Uterus (tissue), 3 donors: ENCODE measurements at regions not wholly inside any gene's neighbourhood (a gene's known extent, or its start where the extent isn't known, plus 50 kb on each side); places are given as distances from the start of the nearest gene placed in this dataset.

Experiments used
- DNase-seq, 2 donors: peaks; one replicate each; pipeline ENCODE4 v3.0.0-alpha.2; 2019 to 2020
- H3K27ac ChIP-seq, 2 donors: fragments of 200-600 bp; sonication (generic); 1 replicate in 1 of 2; 2 replicates in 1 of 2; pipeline ENCODE4 v1.5.1; 2016 to 2018
- H3K27me3 ChIP-seq, 2 donors: fragments of 200-600 bp; sonication (generic); one replicate each; pipeline ENCODE4 v1.5.1; 2018 to 2019; ENCODE audit warnings: control low read depth in 1 of 2
- H3K36me3 ChIP-seq, 2 donors: fragments of 200-600 bp; sonication (generic); one replicate each; pipeline ENCODE4 v1.5.1; 2019; ENCODE audit warnings: control low read depth in 1 of 2
- H3K4me1 ChIP-seq, 2 donors: fragments of 200-600 bp; sonication (generic); one replicate each; pipeline ENCODE4 v1.5.1; 2018 to 2019; ENCODE audit warnings: control low read depth in 1 of 2
- H3K4me3 ChIP-seq, 2 donors: fragments of 200-600 bp; sonication (generic); 1 replicate in 1 of 2; 2 replicates in 1 of 2; pipeline ENCODE4 v1.5.1; 2018 to 2019; ENCODE audit warnings: mild to moderate bottlenecking in 1 of 2
- H3K9me3 ChIP-seq, 2 donors: fragments of 200-600 bp; sonication (generic); one replicate each; pipeline ENCODE4 v1.5.1; 2019; ENCODE audit warnings: control low read depth in 1 of 2
- POLR2A ChIP-seq, 2 donors: fragments of 450-650 bp; IDR thresholded peaks; one replicate each; pipeline ENCODE4 v1.6.1; 2016; ENCODE audit warnings: antibody characterized with exemption in 2 of 2, mild to moderate bottlenecking in 1 of 2, moderate library complexity in 1 of 2
- intact Hi-C: fragments of 100-400 bp; cut with DNase I; formaldehyde crosslinking; loops from one replicate; pipeline ENCODE4 v1.15.1; 2023; ENCODE audit warnings: low total_unique reads
- TF ChIP-seq, protein P1 (sequence below), 4 experiments: fragments of 200-600 bp in 2 of 4; fragments of 450-650 bp in 2 of 4; sonication (generic) in 2 of 4; IDR thresholded peaks; one replicate each; pipeline ENCODE4 v1.5.1; 2016 to 2019; ENCODE audit warnings: antibody characterized with exemption in 4 of 4, mild to moderate bottlenecking in 2 of 4, moderate library complexity in 1 of 4
- donor health status: DM: yes; HTN: yes; CAD: no.

DNA sequence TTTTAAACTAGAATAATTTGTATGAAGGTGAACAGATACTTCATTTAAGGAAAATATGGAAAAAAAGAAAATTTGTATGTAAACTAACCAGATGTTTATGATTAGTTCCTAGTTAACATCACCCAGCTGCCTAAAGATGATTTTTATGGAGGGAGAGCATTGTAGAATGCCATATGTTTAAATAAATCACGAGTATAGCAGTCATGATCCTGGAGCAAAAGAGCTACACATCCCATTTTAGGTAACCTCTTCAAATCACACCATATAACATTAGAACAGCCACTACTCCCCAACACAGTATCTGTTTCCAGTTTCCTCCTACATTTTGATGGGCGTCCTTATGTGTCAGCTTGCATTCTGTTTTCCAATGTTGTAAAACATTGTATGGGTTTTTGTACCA lies 571.9 kb upstream of the FAM241A start:
- DNase-seq: no peak
- Histone ChIP-seq H3K4me1 (no peaks in the 10 kb centered on the region), H3K27me3 (no peaks in the 10 kb centered on the region), H3K36me3 (no peaks in the 10 kb centered on the region), H3K27ac (no peak overlapping the region), H3K9me3 (peaks cover 0 to 3% of the 10 kb centered on the region in 2 donors), H3K4me3 (no peak overlapping the region)
- TF ChIP-seq POLR2A (IDR thresholded peaks at IDR 0.05): no peak
- TF ChIP-seq, protein P1, sequence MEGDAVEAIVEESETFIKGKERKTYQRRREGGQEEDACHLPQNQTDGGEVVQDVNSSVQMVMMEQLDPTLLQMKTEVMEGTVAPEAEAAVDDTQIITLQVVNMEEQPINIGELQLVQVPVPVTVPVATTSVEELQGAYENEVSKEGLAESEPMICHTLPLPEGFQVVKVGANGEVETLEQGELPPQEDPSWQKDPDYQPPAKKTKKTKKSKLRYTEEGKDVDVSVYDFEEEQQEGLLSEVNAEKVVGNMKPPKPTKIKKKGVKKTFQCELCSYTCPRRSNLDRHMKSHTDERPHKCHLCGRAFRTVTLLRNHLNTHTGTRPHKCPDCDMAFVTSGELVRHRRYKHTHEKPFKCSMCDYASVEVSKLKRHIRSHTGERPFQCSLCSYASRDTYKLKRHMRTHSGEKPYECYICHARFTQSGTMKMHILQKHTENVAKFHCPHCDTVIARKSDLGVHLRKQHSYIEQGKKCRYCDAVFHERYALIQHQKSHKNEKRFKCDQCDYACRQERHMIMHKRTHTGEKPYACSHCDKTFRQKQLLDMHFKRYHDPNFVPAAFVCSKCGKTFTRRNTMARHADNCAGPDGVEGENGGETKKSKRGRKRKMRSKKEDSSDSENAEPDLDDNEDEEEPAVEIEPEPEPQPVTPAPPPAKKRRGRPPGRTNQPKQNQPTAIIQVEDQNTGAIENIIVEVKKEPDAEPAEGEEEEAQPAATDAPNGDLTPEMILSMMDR (IDR thresholded peaks at IDR 0.05): no peak
- intact Hi-C loops: no loop called here

DNA sequence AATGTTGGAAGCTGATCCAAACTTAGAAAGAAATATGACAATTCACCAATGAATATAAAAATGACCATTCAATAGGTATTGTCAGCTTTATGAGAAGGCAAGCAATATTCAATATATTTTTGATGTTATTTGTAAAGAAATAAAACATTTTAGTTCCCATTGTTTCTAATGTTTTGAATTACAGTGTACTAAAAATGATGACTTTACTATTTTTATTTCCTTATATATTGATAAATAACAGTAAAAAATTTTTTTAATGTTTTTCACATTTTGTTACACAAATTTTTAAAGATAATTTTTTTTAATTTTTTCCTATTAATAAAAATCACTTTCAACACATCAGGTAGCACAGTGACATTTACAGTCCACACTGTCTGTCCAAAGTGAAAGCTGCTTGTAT lies 565.5 kb upstream of the FAM241A start:
- TF ChIP-seq POLR2A (IDR thresholded peaks at IDR 0.05): no peak
- TF ChIP-seq, protein P1 (IDR thresholded peaks at IDR 0.05): no peak
- intact Hi-C loops: no loop called here
- Histone ChIP-seq H3K4me1 (no peaks in the 10 kb centered on the region), H3K27ac (no peak overlapping the region), H3K27me3 (no peaks in the 10 kb centered on the region), H3K4me3 (no peak overlapping the region), H3K9me3 (no peaks in the 10 kb centered on the region), H3K36me3 (no peaks in the 10 kb centered on the region)
- DNase-seq: no peak

DNA sequence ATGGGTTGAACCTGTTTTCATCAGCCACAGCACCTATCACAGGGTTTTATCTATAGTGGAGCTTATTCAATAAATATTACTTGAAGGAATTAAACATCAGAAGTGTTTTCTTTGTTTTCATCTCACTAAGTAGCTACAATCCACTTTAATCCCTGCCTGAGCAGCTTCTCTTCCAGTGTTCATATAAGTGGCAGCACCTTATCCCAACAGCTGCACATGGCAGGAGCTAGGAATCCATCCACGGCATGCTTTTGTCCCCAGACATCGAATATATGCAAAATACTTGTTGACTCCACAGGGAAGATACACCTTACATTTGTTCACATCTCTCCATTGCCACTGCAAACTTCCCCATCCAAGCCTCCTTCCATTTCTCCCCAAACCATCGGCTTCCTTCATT lies 549.8 kb upstream of the FAM241A start:
- H3K27ac ChIP-seq: no peak overlapping the region
- H3K4me3 ChIP-seq: no peak overlapping the region
- intact Hi-C loops: no loop called here
- H3K9me3 ChIP-seq: no peaks in the 10 kb centered on the region
- H3K27me3 ChIP-seq: no peaks in the 10 kb centered on the region
- H3K4me1 ChIP-seq: no peaks in the 10 kb centered on the region
- DNase-seq: no peak
- no peaks in the 10 kb centered on the region for H3K36me3 ChIP-seq
- TF ChIP-seq, protein P1 (IDR thresholded peaks at IDR 0.05): no peak
- no peak for TF ChIP-seq POLR2A (IDR thresholded peaks at IDR 0.05)

DNA sequence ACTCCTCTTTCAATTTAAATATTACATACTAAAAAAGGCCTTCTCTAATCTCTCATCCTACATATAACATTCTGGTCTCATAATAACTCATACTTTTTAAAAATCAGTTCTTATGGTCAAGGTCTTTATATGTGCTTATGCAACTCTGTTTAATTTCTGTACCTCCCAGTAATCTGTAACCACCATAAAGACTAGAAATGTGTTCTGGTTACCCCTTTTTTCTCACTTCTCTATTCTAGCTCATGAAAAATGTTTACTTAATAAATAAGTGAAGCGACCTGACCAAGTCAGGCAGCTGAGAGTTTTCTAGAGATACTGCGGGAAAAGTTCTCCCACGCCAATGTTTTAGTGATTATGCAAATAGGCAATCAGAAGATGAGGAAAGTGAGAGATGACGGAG lies 548.8 kb upstream of the FAM241A start:
- no peak for TF ChIP-seq POLR2A (IDR thresholded peaks at IDR 0.05)
- no peaks in the 10 kb centered on the region for H3K36me3 ChIP-seq
- H3K4me3 ChIP-seq: no peak overlapping the region
- no peak overlapping the region for H3K27ac ChIP-seq
- H3K27me3 ChIP-seq: no peaks in the 10 kb centered on the region
- intact Hi-C loops: no loop called here
- no peak for DNase-seq
- H3K4me1 ChIP-seq: no peaks in the 10 kb centered on the region
- no peaks in the 10 kb centered on the region for H3K9me3 ChIP-seq

DNA sequence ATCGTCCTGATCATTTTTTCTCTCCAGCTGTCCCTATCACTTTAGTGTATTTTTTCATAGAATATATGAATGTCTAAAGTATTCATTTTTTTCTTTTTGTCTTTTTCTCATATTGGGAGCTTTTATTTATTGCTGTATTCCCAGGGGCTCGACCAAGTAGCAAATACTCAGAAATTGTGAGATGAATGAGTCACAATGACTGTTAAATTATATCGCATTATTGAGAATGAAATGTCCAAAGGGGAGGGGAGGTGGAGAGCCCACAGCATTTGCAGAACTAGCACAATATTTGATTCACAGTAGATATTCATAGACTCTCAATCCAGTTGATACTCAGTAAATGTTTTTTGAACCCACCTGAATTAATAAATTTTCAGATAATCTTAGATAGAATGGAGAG lies 543.6 kb upstream of the FAM241A start:
- DNase-seq: no peak
- Histone ChIP-seq H3K36me3 (no peaks in the 10 kb centered on the region), H3K4me1 (no peaks in the 10 kb centered on the region)

More for the DNA sequence above, 543.6 kb upstream of the FAM241A start:
- TF ChIP-seq, protein P1 (IDR thresholded peaks at IDR 0.05): no peak
- TF ChIP-seq POLR2A (IDR thresholded peaks at IDR 0.05): no peak
- no peaks in the 10 kb centered on the region for H3K27me3 ChIP-seq
- intact Hi-C loops: no loop called here
- H3K27ac ChIP-seq: no peak overlapping the region
- no peaks in the 10 kb centered on the region for H3K9me3 ChIP-seq
- H3K4me3 ChIP-seq: no peak overlapping the region
